ENCODE measurements at regions not wholly inside any gene's neighbourhood (a gene's known extent, or its start where the extent isn't known, plus 50 kb on each side); places are given as distances from the start of the nearest gene placed in this dataset.

DNA sequence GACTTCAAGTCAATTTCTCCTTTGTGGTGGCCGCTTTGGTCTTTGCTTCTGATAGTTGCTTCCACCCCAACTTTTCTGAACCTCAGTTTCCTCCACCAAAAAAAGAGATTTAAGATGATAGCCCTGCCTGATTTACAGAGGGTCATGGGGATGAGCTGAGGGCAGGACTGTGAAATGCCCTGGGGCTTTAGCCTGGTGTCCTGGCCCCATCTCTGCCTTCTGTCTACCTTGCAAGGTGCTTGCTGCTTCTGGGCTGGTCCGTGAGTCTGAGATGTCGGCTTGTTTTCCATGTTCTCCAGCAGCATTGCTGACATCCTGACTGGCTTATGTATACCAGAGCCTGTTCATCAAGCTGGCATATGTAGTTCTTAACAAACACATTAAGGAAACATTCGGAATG lies 191.9 kb upstream of the MPHOSPH6 start (continued):
- no peak for TF ChIP-seq CBFB (CRISPR knock-in tag; IDR thresholded peaks at IDR 0.05; ENCODE audit: low read depth)
- no peak for TF ChIP-seq CREM (CRISPR knock-in tag; IDR thresholded peaks at IDR 0.05)
- TF ChIP-seq, protein P1, sequence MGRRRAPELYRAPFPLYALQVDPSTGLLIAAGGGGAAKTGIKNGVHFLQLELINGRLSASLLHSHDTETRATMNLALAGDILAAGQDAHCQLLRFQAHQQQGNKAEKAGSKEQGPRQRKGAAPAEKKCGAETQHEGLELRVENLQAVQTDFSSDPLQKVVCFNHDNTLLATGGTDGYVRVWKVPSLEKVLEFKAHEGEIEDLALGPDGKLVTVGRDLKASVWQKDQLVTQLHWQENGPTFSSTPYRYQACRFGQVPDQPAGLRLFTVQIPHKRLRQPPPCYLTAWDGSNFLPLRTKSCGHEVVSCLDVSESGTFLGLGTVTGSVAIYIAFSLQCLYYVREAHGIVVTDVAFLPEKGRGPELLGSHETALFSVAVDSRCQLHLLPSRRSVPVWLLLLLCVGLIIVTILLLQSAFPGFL (CRISPR knock-in tag; IDR thresholded peaks at IDR 0.05; ENCODE audit: borderline replicate concordance), result no peak
- no peak for TF ChIP-seq ZBTB21 (CRISPR knock-in tag; IDR thresholded peaks at IDR 0.05; ENCODE audit: borderline replicate concordance)
- TF ChIP-seq KAT7 (CRISPR knock-in tag; IDR thresholded peaks at IDR 0.05; ENCODE audit: borderline replicate concordance), result no peak
- TF ChIP-seq, protein P2, sequence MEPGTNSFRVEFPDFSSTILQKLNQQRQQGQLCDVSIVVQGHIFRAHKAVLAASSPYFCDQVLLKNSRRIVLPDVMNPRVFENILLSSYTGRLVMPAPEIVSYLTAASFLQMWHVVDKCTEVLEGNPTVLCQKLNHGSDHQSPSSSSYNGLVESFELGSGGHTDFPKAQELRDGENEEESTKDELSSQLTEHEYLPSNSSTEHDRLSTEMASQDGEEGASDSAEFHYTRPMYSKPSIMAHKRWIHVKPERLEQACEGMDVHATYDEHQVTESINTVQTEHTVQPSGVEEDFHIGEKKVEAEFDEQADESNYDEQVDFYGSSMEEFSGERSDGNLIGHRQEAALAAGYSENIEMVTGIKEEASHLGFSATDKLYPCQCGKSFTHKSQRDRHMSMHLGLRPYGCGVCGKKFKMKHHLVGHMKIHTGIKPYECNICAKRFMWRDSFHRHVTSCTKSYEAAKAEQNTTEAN (CRISPR knock-in tag; IDR thresholded peaks at IDR 0.05), result no peak
- no peak for TF ChIP-seq NFE2L1 (CRISPR knock-in tag; IDR thresholded peaks at IDR 0.05)
- TF ChIP-seq, protein P3, sequence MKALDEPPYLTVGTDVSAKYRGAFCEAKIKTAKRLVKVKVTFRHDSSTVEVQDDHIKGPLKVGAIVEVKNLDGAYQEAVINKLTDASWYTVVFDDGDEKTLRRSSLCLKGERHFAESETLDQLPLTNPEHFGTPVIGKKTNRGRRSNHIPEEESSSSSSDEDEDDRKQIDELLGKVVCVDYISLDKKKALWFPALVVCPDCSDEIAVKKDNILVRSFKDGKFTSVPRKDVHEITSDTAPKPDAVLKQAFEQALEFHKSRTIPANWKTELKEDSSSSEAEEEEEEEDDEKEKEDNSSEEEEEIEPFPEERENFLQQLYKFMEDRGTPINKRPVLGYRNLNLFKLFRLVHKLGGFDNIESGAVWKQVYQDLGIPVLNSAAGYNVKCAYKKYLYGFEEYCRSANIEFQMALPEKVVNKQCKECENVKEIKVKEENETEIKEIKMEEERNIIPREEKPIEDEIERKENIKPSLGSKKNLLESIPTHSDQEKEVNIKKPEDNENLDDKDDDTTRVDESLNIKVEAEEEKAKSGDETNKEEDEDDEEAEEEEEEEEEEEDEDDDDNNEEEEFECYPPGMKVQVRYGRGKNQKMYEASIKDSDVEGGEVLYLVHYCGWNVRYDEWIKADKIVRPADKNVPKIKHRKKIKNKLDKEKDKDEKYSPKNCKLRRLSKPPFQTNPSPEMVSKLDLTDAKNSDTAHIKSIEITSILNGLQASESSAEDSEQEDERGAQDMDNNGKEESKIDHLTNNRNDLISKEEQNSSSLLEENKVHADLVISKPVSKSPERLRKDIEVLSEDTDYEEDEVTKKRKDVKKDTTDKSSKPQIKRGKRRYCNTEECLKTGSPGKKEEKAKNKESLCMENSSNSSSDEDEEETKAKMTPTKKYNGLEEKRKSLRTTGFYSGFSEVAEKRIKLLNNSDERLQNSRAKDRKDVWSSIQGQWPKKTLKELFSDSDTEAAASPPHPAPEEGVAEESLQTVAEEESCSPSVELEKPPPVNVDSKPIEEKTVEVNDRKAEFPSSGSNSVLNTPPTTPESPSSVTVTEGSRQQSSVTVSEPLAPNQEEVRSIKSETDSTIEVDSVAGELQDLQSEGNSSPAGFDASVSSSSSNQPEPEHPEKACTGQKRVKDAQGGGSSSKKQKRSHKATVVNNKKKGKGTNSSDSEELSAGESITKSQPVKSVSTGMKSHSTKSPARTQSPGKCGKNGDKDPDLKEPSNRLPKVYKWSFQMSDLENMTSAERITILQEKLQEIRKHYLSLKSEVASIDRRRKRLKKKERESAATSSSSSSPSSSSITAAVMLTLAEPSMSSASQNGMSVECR (CRISPR knock-in tag; IDR thresholded peaks at IDR 0.05; ENCODE audit: borderline replicate concordance), result no peak

DNA sequence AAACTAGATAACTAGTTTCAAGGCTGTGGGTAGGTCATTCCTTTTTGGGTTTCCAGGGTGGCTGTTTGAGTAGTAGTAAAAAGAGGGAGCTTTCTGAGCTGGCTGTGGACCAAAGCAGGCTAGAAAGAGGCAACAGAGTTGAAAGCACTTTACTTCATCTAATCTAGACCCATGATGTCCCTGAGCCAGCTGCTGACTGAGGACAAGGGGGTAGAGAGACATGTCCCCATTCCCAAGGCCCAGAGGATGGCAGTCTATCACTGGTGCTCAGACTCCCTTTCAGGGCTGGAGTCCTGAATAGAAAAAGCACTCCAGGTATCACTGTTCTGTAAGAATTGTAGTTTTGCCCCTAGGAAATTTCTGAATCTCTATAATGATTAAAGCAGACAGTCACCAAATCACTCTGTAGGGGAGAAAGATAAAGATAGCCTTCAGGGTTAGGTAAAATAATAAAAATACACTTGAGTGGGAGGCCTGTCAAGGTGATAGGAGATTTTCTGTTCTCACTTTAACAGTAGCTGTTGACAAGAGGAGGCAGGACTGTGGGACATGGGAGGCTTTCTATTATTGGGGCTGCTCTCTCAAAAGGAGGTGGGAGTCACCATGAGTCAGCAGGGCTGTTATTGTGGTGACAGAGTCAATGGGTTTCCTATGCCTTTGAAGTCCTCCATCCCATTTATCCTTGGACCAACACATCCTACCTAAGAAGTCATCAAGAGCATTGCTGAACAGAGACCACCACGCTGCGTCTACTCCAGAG lies 190.2 kb upstream of the MPHOSPH6 start:
- H3K4me1 Mint-ChIP-seq, result peaks cover 9% of the 10 kb centered on the region
- ATAC-seq (no peak), DNase-seq (ENCODE audit: low spot score) (no peak)
- H3K4me3 Mint-ChIP-seq, result no peak overlapping the region
- H3K27me3 Mint-ChIP-seq (ENCODE audit: low read depth), result no peaks in the 10 kb centered on the region
- CTCF ChIA-PET, result interaction anchor here (1.1 kb wide), 1 partner anchor 16 kb away, joined by 5 read pairs; no protein-coding TSS in a partner anchor
- no peaks in the 10 kb centered on the region for H3K36me3 Mint-ChIP-seq
- no peak overlapping the region for H3K27ac Mint-ChIP-seq
- POLR2A ChIA-PET, result no interaction called here
- H3K9me3 Mint-ChIP-seq, result peaks cover 14% of the 10 kb centered on the region; the same call in 1 of the 2 replicates
- TF ChIP-seq, protein P4, sequence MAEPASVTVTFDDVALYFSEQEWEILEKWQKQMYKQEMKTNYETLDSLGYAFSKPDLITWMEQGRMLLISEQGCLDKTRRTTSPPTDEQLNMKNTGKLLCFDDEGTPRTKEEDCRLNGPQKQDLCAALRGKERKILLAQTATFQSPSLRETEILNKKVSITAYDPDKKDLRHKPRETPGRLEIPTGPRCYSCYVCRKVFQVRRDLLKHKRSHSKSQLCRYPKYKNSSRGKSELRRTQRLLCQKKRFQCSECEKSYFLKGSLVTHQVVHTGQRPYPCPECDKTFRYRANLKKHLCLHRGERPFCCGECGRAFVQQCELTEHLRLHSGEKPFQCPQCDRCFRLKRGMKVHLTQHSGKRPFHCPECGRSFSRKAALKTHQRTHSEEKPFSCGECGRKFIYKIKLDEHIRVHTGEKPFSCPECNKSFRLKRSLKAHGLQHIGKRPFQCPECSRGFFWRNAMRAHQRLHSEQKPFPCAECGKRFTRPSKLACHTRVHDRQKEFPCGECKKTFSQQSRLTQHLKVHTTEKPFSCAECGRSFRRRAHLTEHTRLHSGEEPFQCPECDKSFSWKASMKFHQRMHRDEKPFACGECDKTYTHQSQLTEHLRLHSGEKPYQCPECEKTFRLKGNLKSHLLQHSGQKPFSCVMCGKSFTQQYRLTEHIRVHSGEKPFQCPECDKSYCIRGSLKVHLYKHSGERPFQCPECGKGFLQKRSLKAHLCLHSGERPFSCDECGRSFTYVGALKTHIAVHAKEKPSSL (CRISPR knock-in tag; conservative IDR thresholded peaks at IDR 0.05), result no peak
- TF ChIP-seq, protein P5, sequence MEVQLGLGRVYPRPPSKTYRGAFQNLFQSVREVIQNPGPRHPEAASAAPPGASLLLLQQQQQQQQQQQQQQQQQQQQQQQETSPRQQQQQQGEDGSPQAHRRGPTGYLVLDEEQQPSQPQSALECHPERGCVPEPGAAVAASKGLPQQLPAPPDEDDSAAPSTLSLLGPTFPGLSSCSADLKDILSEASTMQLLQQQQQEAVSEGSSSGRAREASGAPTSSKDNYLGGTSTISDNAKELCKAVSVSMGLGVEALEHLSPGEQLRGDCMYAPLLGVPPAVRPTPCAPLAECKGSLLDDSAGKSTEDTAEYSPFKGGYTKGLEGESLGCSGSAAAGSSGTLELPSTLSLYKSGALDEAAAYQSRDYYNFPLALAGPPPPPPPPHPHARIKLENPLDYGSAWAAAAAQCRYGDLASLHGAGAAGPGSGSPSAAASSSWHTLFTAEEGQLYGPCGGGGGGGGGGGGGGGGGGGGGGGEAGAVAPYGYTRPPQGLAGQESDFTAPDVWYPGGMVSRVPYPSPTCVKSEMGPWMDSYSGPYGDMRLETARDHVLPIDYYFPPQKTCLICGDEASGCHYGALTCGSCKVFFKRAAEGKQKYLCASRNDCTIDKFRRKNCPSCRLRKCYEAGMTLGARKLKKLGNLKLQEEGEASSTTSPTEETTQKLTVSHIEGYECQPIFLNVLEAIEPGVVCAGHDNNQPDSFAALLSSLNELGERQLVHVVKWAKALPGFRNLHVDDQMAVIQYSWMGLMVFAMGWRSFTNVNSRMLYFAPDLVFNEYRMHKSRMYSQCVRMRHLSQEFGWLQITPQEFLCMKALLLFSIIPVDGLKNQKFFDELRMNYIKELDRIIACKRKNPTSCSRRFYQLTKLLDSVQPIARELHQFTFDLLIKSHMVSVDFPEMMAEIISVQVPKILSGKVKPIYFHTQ (CRISPR knock-in tag; IDR thresholded peaks at IDR 0.05), result no peak
- TF ChIP-seq IRF2 (CRISPR knock-in tag; IDR thresholded peaks at IDR 0.05; ENCODE audit: borderline replicate concordance, low read depth) (no peak), NFE2L1 (CRISPR knock-in tag; IDR thresholded peaks at IDR 0.05) (no peak), TEAD4 (CRISPR knock-in tag; IDR thresholded peaks at IDR 0.05) (no peak), HMGA2 (CRISPR knock-in tag; IDR thresholded peaks at IDR 0.05) (no peak), TCF7 (CRISPR knock-in tag; IDR thresholded peaks at IDR 0.05; ENCODE audit: low read depth) (no peak), MXD4 (CRISPR knock-in tag; IDR thresholded peaks at IDR 0.05; ENCODE audit: borderline replicate concordance) (no peak)
- TF ChIP-seq, protein P6, sequence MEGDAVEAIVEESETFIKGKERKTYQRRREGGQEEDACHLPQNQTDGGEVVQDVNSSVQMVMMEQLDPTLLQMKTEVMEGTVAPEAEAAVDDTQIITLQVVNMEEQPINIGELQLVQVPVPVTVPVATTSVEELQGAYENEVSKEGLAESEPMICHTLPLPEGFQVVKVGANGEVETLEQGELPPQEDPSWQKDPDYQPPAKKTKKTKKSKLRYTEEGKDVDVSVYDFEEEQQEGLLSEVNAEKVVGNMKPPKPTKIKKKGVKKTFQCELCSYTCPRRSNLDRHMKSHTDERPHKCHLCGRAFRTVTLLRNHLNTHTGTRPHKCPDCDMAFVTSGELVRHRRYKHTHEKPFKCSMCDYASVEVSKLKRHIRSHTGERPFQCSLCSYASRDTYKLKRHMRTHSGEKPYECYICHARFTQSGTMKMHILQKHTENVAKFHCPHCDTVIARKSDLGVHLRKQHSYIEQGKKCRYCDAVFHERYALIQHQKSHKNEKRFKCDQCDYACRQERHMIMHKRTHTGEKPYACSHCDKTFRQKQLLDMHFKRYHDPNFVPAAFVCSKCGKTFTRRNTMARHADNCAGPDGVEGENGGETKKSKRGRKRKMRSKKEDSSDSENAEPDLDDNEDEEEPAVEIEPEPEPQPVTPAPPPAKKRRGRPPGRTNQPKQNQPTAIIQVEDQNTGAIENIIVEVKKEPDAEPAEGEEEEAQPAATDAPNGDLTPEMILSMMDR (IDR thresholded peaks at IDR 0.05), result no peak
- TF ChIP-seq, protein P7, sequence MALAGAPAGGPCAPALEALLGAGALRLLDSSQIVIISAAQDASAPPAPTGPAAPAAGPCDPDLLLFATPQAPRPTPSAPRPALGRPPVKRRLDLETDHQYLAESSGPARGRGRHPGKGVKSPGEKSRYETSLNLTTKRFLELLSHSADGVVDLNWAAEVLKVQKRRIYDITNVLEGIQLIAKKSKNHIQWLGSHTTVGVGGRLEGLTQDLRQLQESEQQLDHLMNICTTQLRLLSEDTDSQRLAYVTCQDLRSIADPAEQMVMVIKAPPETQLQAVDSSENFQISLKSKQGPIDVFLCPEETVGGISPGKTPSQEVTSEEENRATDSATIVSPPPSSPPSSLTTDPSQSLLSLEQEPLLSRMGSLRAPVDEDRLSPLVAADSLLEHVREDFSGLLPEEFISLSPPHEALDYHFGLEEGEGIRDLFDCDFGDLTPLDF (CRISPR knock-in tag; IDR thresholded peaks at IDR 0.05), result no peak
